H1 (cell line): ENCODE measurements at regions not wholly inside any gene's neighbourhood (a gene's known extent, or its start where the extent isn't known, plus 50 kb on each side); places are given as distances from the start of the nearest gene placed in this dataset.

ENCODE experiments used
- CTCF ChIA-PET: fragments of 300-600 bp; sonication (Branson Sonifier 250); formaldehyde crosslinking; loops from one replicate; lab custom pipeline; 2021; ENCODE audit not compliant: partially characterized antibody; lab: Charles Lee
- POLR2A ChIA-PET: fragments of 300-600 bp; sonication (Branson Sonifier 250); formaldehyde crosslinking; loops from one replicate; lab custom pipeline; 2021; ENCODE audit warnings: inconsistent platforms; ENCODE audit not compliant: partially characterized antibody; lab: Charles Lee
- DNase-seq, 2 experiments: peaks; one replicate each; pipeline versions ENCODE4 v3.0.0 to v3.0.0-alpha.2; 2010 to 2022; ENCODE audit warnings: low spot score in 2 of 2, low read depth in 1 of 2, mixed read lengths in 1 of 2
- FAIRE-seq: peaks from 2 replicates; lab custom pipeline; 2011; peaks lifted over from hg19 to GRCh38; lab: Jason Lieb, UNC
- H2AFZ ChIP-seq: 2 replicates; pipeline ENCODE4 v1.8.1; 2012; ENCODE audit warnings: low read length, inconsistent platforms
- H2AK5ac ChIP-seq: 2 replicates; pipeline ENCODE4 v1.6.1; 2013; ENCODE audit warnings: low read depth, low read length
- H2BK120ac ChIP-seq: replicated peaks from 2 replicates; pipeline ENCODE3; 2013; ENCODE audit warnings: low read depth, low read length, inconsistent platforms
- H2BK12ac ChIP-seq: 2 replicates; pipeline ENCODE4 v1.6.1; 2013; ENCODE audit warnings: low read depth, low read length
- H2BK15ac ChIP-seq: 2 replicates; pipeline ENCODE4 v1.6.1; 2013; ENCODE audit warnings: low read length
- H2BK20ac ChIP-seq: 2 replicates; pipeline ENCODE4 v1.6.1; 2013; ENCODE audit warnings: low read length
- H2BK5ac ChIP-seq: 2 replicates; pipeline ENCODE4 v1.6.1; 2013; ENCODE audit warnings: low read depth, low read length
- H3K14ac ChIP-seq: 2 replicates; pipeline ENCODE4 v1.6.1; 2013; ENCODE audit warnings: inconsistent platforms; ENCODE audit not compliant: insufficient read length
- H3K18ac ChIP-seq: 2 replicates; pipeline ENCODE4 v1.6.1; 2013; ENCODE audit warnings: low read length; ENCODE audit errors: extremely low read depth
- H3K23ac ChIP-seq: 2 replicates; pipeline ENCODE4 v1.6.1; 2013; ENCODE audit warnings: inconsistent platforms; ENCODE audit not compliant: insufficient read length
- H3K23me2 ChIP-seq: 2 replicates; pipeline ENCODE4 v1.6.1; 2013; ENCODE audit warnings: low read depth, low read length
- H3K27ac ChIP-seq: 2 replicates; pipeline ENCODE4 v1.6.1; 2011; ENCODE audit warnings: low read depth, low read length, inconsistent platforms
- H3K27me3 ChIP-seq, 4 experiments: replicated peaks in 1 of 4; 1 replicate in 1 of 4; 2 replicates in 3 of 4; pipeline versions ENCODE4 v1.6.1 to v1.8.1; 2011 to 2013; ENCODE audit warnings: low read length in 3 of 4, mild to moderate bottlenecking in 3 of 4, inconsistent platforms in 2 of 4, mixed read lengths in 2 of 4, moderate library complexity in 1 of 4; ENCODE audit not compliant: control insufficient read depth in 3 of 4, insufficient read depth in 3 of 4; ENCODE audit errors: extremely low read depth in 1 of 4
- H3K36me3 ChIP-seq, 4 experiments: 2 replicates each; pipeline versions ENCODE4 v1.6.1 to v1.8.1; 2011 to 2013; ENCODE audit warnings: mild to moderate bottlenecking in 4 of 4, low read length in 3 of 4, moderate library complexity in 2 of 4, control low read depth in 1 of 4, inconsistent platforms in 1 of 4; ENCODE audit not compliant: insufficient read depth in 4 of 4, control insufficient read depth in 2 of 4
- H3K4ac ChIP-seq: replicated peaks from 2 replicates; pipeline ENCODE3; 2013; ENCODE audit warnings: low read length, low read depth, mixed read lengths, inconsistent platforms; ENCODE audit not compliant: insufficient read length
- H3K4me1 ChIP-seq, 4 experiments: replicated peaks in 1 of 4; 1 replicate in 1 of 4; 2 replicates in 3 of 4; pipeline versions ENCODE4 v1.6.1 to v1.8.1; 2011 to 2013; ENCODE audit warnings: low read length in 3 of 4, inconsistent platforms in 2 of 4, mixed read lengths in 1 of 4; ENCODE audit not compliant: insufficient read depth in 4 of 4, control insufficient read depth in 3 of 4
- H3K4me2 ChIP-seq, 2 experiments: 2 replicates each; pipeline versions ENCODE4 v1.6.1 to v1.8.1; 2011 to 2013; ENCODE audit warnings: low read depth in 2 of 2, low read length in 2 of 2, control low read depth in 1 of 2, inconsistent platforms in 1 of 2, mild to moderate bottlenecking in 1 of 2; ENCODE audit not compliant: insufficient read depth in 1 of 2
- H3K4me3 ChIP-seq, 4 experiments: fragments of 200-600, 300-600 bp in 1 of 4; sonication (generic), shearing (Covaris generic), sonication (Bioruptor Twin) in 1 of 4; 2 replicates each; pipeline versions ENCODE4 v1.5.1 to v1.8.1; 2011 to 2016; ENCODE audit warnings: low read length in 4 of 4, low read depth in 3 of 4, control low read depth in 2 of 4, inconsistent platforms in 2 of 4, mild to moderate bottlenecking in 2 of 4, mixed read lengths in 1 of 4, moderate library complexity in 1 of 4; ENCODE audit not compliant: insufficient read depth in 2 of 4; ENCODE audit errors: extremely low read depth in 1 of 4
- H3K56ac ChIP-seq: replicated peaks from 2 replicates; pipeline ENCODE3; 2013; ENCODE audit warnings: low read depth, mild to moderate bottlenecking, mixed read lengths, low read length, inconsistent platforms; ENCODE audit not compliant: insufficient read length
- H3K79me1 ChIP-seq: 2 replicates; pipeline ENCODE4 v1.6.1; 2013; ENCODE audit warnings: low read depth, low read length, control low read depth
- H3K79me2 ChIP-seq, 2 experiments: 2 replicates each; pipeline versions ENCODE4 v1.6.1 to v1.8.1; 2012 to 2013; ENCODE audit warnings: low read length in 2 of 2, mild to moderate bottlenecking in 2 of 2, inconsistent platforms in 1 of 2; ENCODE audit not compliant: insufficient read depth in 2 of 2, control insufficient read depth in 1 of 2
- H3K9ac ChIP-seq, 4 experiments: replicated peaks in 1 of 4; 1 replicate in 1 of 4; 2 replicates in 3 of 4; pipeline versions ENCODE4 v1.6.1 to v1.8.1; 2011 to 2013; ENCODE audit warnings: low read depth in 3 of 4, low read length in 3 of 4, control low read depth in 2 of 4, mild to moderate bottlenecking in 2 of 4, moderate library complexity in 2 of 4, inconsistent platforms in 1 of 4; ENCODE audit errors: extremely low read depth in 1 of 4
- H3K9me3 ChIP-seq, 2 experiments: 2 replicates each; pipeline versions ENCODE4 v1.6.1 to v1.8.1; 2012 to 2013; ENCODE audit warnings: mild to moderate bottlenecking in 2 of 2, moderate library complexity in 2 of 2, control low read depth in 1 of 2, inconsistent platforms in 1 of 2, low read depth in 1 of 2, low read length in 1 of 2, mixed read lengths in 1 of 2; ENCODE audit not compliant: insufficient read depth in 2 of 2
- H4K20me1 ChIP-seq, 2 experiments: replicated peaks in 1 of 2; 2 replicates each; pipeline versions ENCODE3 to v1.8.1; 2011 to 2013; ENCODE audit warnings: inconsistent platforms in 2 of 2, low read length in 2 of 2, mild to moderate bottlenecking in 1 of 2; ENCODE audit not compliant: insufficient read depth in 2 of 2, control insufficient read depth in 1 of 2
- H4K5ac ChIP-seq: 2 replicates; pipeline ENCODE4 v1.6.1; 2013; ENCODE audit warnings: low read length, low read depth, mixed read lengths, inconsistent platforms; ENCODE audit not compliant: insufficient read length
- H4K8ac ChIP-seq: 2 replicates; pipeline ENCODE4 v1.8.0; 2013; ENCODE audit warnings: mild to moderate bottlenecking, moderate library complexity, low read length, inconsistent platforms; ENCODE audit not compliant: insufficient read depth; ENCODE audit errors: extremely low read depth
- H4K91ac ChIP-seq: replicated peaks from 2 replicates; pipeline ENCODE3; 2013; ENCODE audit warnings: low read length, mixed read lengths, inconsistent platforms; ENCODE audit not compliant: insufficient read length
- CHD1 ChIP-seq: IDR thresholded peaks from 2 replicates; pipeline ENCODE4 v1.6.1; 2012; ENCODE audit warnings: low read depth, low read length, improper control_type of control experiment
- CHD2 ChIP-seq: IDR thresholded peaks from 2 replicates; pipeline ENCODE4 v1.6.1; 2012; ENCODE audit warnings: low read length, improper control_type of control experiment
- EGR1 ChIP-seq: IDR thresholded peaks from 2 replicates; pipeline ENCODE4 v1.6.1; 2011; ENCODE audit warnings: low read depth, low read length, borderline replicate concordance
- JUN ChIP-seq: IDR thresholded peaks from 2 replicates; pipeline ENCODE4 v1.6.1; 2011; ENCODE audit warnings: low read depth, mild to moderate bottlenecking, improper control_type of control experiment, low read length
- JUND ChIP-seq: IDR thresholded peaks from 2 replicates; pipeline ENCODE4 v1.6.1; 2011; ENCODE audit warnings: mild to moderate bottlenecking, improper control_type of control experiment, low read length
- KDM1A ChIP-seq: fragments of 200-600, 300-600 bp; sonication (generic); IDR thresholded peaks from 2 replicates; pipeline ENCODE4 v1.7.1; 2016; ENCODE audit warnings: mild to moderate bottlenecking, low read length, borderline replicate concordance
- KDM5A ChIP-seq: fragments of 200-600 bp; IDR thresholded peaks from 2 replicates; pipeline ENCODE4 v1.7.1; 2012; ENCODE audit warnings: mild to moderate bottlenecking, low read length, inconsistent platforms, mixed read lengths
- MAFK ChIP-seq: IDR thresholded peaks from 2 replicates; pipeline ENCODE4 v1.6.1; 2012; ENCODE audit warnings: low read depth, mild to moderate bottlenecking, improper control_type of control experiment, low read length
- NRF1 ChIP-seq: IDR thresholded peaks from 2 replicates; pipeline ENCODE4 v1.6.1; 2011; ENCODE audit warnings: mild to moderate bottlenecking, low read depth, low read length, improper control_type of control experiment
- RAD21 ChIP-seq, 2 experiments: IDR thresholded peaks in 1 of 2; conservative IDR thresholded peaks in 1 of 2; 2 replicates each; pipeline ENCODE4 v1.6.1; 2011; ENCODE audit warnings: low read depth in 2 of 2, low read length in 2 of 2, improper control_type of control experiment in 1 of 2, inconsistent platforms in 1 of 2, mild to moderate bottlenecking in 1 of 2, moderate library complexity in 1 of 2
- SIN3A ChIP-seq, 2 experiments: IDR thresholded peaks in 1 of 2; conservative IDR thresholded peaks in 1 of 2; 2 replicates each; pipeline ENCODE4 v1.6.1; 2011 to 2012; ENCODE audit warnings: low read length in 2 of 2, improper control_type of control experiment in 1 of 2, low read depth in 1 of 2, mild to moderate bottlenecking in 1 of 2
- SIX5 ChIP-seq: IDR thresholded peaks from 2 replicates; pipeline ENCODE4 v1.6.1; 2011; ENCODE audit warnings: mild to moderate bottlenecking, low read depth, low read length
- SRF ChIP-seq: IDR thresholded peaks from 2 replicates; pipeline ENCODE4 v1.6.1; 2011; ENCODE audit warnings: mild to moderate bottlenecking, low read depth, low read length, moderate library complexity
- WGBS, 2 experiments: shearing (Covaris generic) in 1 of 2; methylation state at CpG; one replicate each; pipeline versions ENCODE4 v1.1.6 to v1.1.7; 2013 to 2015; ENCODE audit warnings: low lambda C conversion rate in 2 of 2, mixed read lengths in 2 of 2, inconsistent platforms in 1 of 2, low coverage in 1 of 2, missing lambda C conversion rate in 1 of 2; ENCODE audit not compliant: insufficient replicate concordance in 2 of 2, insufficient coverage in 1 of 2, insufficient read length in 1 of 2; ENCODE audit errors: extremely low coverage in 1 of 2, missing lambda C conversion rate in 1 of 2; 5-methylcytosine and 5-hydroxymethylcytosine counted together
- TF ChIP-seq, protein P1 (sequence below): IDR thresholded peaks from 2 replicates; pipeline ENCODE4 v1.6.1; 2012; ENCODE audit warnings: low read length, inconsistent platforms

- no peak overlapping the region for H3K4me3 ChIP-seq
- H4K5ac ChIP-seq: no peak overlapping the region
- H3K14ac ChIP-seq: no peak overlapping the region
- WGBS, 2 experiments: 93% methylated on average over 2 of the region's 2 CpGs; no CpG with 5 or more reads in 1 of the 2 experiments
- no peaks in the 10 kb centered on the region for H3K79me2 ChIP-seq
- no peak overlapping the region for H3K4me2 ChIP-seq
- H3K9me3 ChIP-seq: peaks cover 7% of the 10 kb centered on the region in 2 experiments; a peak in 2 of 4 replicates
- no peak overlapping the region for H3K23ac ChIP-seq
- no peak overlapping the region for H3K9ac ChIP-seq
- POLR2A ChIA-PET: no interaction called here
- no peak overlapping the region for H2BK5ac ChIP-seq
- no peak overlapping the region for H4K91ac ChIP-seq
- H3K4ac ChIP-seq: no peak overlapping the region
- H2BK20ac ChIP-seq: no peak overlapping the region
- no peaks in the 10 kb centered on the region; a peak in 1 of 7 replicates for H3K4me1 ChIP-seq
- H3K18ac ChIP-seq: no peak overlapping the region
- H2AK5ac ChIP-seq: no peak overlapping the region
- H2BK120ac ChIP-seq: no peak overlapping the region
- H3K23me2 ChIP-seq: no peaks in the 10 kb centered on the region
- DNase-seq (no peak), FAIRE-seq (no peak)
- H3K56ac ChIP-seq: no peak overlapping the region
- no peaks in the 10 kb centered on the region for H3K79me1 ChIP-seq
- no peak overlapping the region for H4K8ac ChIP-seq
- H3K36me3 ChIP-seq: no peaks in the 10 kb centered on the region
- no peaks in the 10 kb centered on the region for H4K20me1 ChIP-seq
- H3K27ac ChIP-seq: no peak overlapping the region
- no peaks in the 10 kb centered on the region for H3K27me3 ChIP-seq
- no peak overlapping the region for H2AFZ ChIP-seq
- CTCF ChIA-PET: no interaction called here
- no peak overlapping the region for H2BK12ac ChIP-seq
- H2BK15ac ChIP-seq: no peak overlapping the region
- TF ChIP-seq SRF (no peak), SIX5 (no peak), CHD1 (no peak), NRF1 (no peak), JUN (no peak), SIN3A (conservative IDR thresholded peaks at IDR 0.05 in 1 of 2, IDR thresholded peaks at IDR 0.05 in 1 of 2; ENCODE audit: low read depth in 1 of 2, low read length in 2 of 2) (no peak), KDM5A (no peak), MAFK (no peak), CHD2 (no peak), JUND (no peak), EGR1 (no peak), RAD21 (IDR thresholded peaks at IDR 0.05 in 1 of 2, conservative IDR thresholded peaks at IDR 0.05 in 1 of 2; ENCODE audit: low read depth in 2 of 2, low read length in 2 of 2) (no peak), KDM1A (no peak)
- TF ChIP-seq, protein P1, sequence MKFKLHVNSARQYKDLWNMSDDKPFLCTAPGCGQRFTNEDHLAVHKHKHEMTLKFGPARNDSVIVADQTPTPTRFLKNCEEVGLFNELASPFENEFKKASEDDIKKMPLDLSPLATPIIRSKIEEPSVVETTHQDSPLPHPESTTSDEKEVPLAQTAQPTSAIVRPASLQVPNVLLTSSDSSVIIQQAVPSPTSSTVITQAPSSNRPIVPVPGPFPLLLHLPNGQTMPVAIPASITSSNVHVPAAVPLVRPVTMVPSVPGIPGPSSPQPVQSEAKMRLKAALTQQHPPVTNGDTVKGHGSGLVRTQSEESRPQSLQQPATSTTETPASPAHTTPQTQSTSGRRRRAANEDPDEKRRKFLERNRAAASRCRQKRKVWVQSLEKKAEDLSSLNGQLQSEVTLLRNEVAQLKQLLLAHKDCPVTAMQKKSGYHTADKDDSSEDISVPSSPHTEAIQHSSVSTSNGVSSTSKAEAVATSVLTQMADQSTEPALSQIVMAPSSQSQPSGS: no peak
Observed at GRCh38 chr10:62666275-62666674, 138.2 kb upstream of the ADO start.
